Transverse colon (tissue), 4 donors: ENCODE measurements at regions not wholly inside any gene's neighbourhood (a gene's known extent, or its start where the extent isn't known, plus 50 kb on each side); places are given as distances from the start of the nearest gene placed in this dataset.
"Not testable (repeated sequence)": the region's sequence is repeated elsewhere in the genome, so short reads cannot be mapped to it uniquely, and the experiment has no call there.

Experiments used
- DNase-seq: peaks from one replicate; pipeline ENCODE4 v3.0.0-alpha.2; 2019
- H3K27ac ChIP-seq, 4 donors: fragments of 200-600 bp; sonication (generic); 2 replicates each; pipeline ENCODE4 v1.5.1; 2016 to 2018; ENCODE audit warnings: inconsistent platforms in 4 of 4
- H3K27me3 ChIP-seq: fragments of 200-600 bp; sonication (generic); 2 replicates; pipeline ENCODE4 v1.5.1; 2017; ENCODE audit warnings: inconsistent platforms
- H3K36me3 ChIP-seq, 4 donors: fragments of 200-600 bp; sonication (generic); 2 replicates each; pipeline ENCODE4 v1.5.1; 2017 to 2019; ENCODE audit warnings: inconsistent platforms in 4 of 4
- H3K4me1 ChIP-seq, 4 donors: fragments of 200-600 bp; sonication (generic); 2 replicates each; pipeline ENCODE4 v1.5.1; 2017 to 2020; ENCODE audit warnings: inconsistent platforms in 4 of 4
- H3K4me3 ChIP-seq, 4 donors: fragments of 200-600 bp; sonication (generic); 1 replicate in 1 of 4; 2 replicates in 3 of 4; pipeline versions ENCODE4 v1.5.1 to v1.6.1; 2017 to 2019; ENCODE audit warnings: inconsistent platforms in 4 of 4
- H3K9me3 ChIP-seq, 2 donors: fragments of 200-600 bp; sonication (generic); 2 replicates each; pipeline ENCODE4 v1.5.1; 2017 to 2019; ENCODE audit warnings: inconsistent platforms in 2 of 2
- CTCF ChIP-seq, 5 experiments: fragments of 200-600 bp in 3 of 5; fragments of 450-650 bp in 2 of 5; sonication (generic) in 3 of 5; IDR thresholded peaks; 1 replicate in 2 of 5; 2 replicates in 3 of 5; pipeline ENCODE4 v1.5.1; 2016 to 2017; ENCODE audit warnings: antibody characterized with exemption in 5 of 5, inconsistent platforms in 3 of 5, mild to moderate bottlenecking in 2 of 5, moderate library complexity in 1 of 5
- EP300 ChIP-seq: sonication (generic); formaldehyde crosslinking; IDR thresholded peaks from one replicate; pipeline ENCODE4 v1.6.1; 2017; ENCODE audit warnings: antibody characterized with exemption, low read depth
- POLR2A ChIP-seq: fragments of 450-650 bp; IDR thresholded peaks from one replicate; pipeline ENCODE4 v1.6.1; 2016; ENCODE audit warnings: antibody characterized with exemption, mild to moderate bottlenecking, moderate library complexity
- POLR2AphosphoS5 ChIP-seq, 3 donors: sonication (generic); formaldehyde crosslinking; IDR thresholded peaks; one replicate each; pipeline ENCODE4 v1.6.1; 2016; ENCODE audit warnings: antibody characterized with exemption in 3 of 3
- WGBS, 2 donors: methylation state at CpG; one replicate each; pipeline ENCODE4 v1.1.5; 2018; ENCODE audit warnings: low coverage in 1 of 2; 5-methylcytosine and 5-hydroxymethylcytosine counted together
- in situ Hi-C, 4 donors: fragments of 200-750 bp; cut with MboI; loops; one replicate each; pipeline versions ENCODE4 v1.15.0 to v1.15.1; 2017; ENCODE audit warnings: low sequenced_read_pairs in 3 of 4, low pct_ligation_motif_present in 1 of 4, low pct_unique_long_range_greater_than_20kb in 1 of 4
- intact Hi-C: fragments of 100-400 bp; cut with DNase I; formaldehyde crosslinking; loops from one replicate; pipeline ENCODE4 v1.15.1; 2023; ENCODE audit warnings: low total_unique reads

DNA sequence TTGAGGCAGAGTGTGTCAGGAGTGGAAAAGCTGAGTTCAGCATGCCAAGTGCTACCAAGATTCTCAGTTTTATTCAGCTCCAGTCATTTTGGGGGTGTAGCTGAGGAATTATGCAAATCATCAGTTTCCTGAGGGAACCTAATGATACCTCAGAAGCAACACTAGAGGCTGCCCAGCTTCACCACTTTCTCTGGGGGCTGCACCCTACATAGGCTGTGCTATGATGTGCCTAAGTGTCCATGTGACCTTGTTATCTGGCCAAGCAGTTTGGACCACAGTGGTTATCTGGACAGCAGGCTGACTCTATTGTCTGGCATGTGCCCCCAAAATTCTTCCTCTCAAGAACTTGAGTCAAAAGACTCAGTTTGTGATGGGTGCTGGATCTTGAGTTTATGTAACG is 374.6 kb upstream of the SYNCRIP start:
- no peak for DNase-seq
- no peaks in the 10 kb centered on the region for H3K4me1 ChIP-seq
- TF ChIP-seq EP300 (no peak), POLR2AphosphoS5 (IDR thresholded peaks at IDR 0.05) (no peak), CTCF (IDR thresholded peaks at IDR 0.05) (no peak), POLR2A (no peak)
- no peaks in the 10 kb centered on the region for H3K9me3 ChIP-seq
- H3K36me3 ChIP-seq: no peaks in the 10 kb centered on the region
- no peak overlapping the region for H3K4me3 ChIP-seq
- no peaks in the 10 kb centered on the region for H3K27me3 ChIP-seq
- intact Hi-C loops (no loop called here), in situ Hi-C loops (no loop called here)
- no peak overlapping the region for H3K27ac ChIP-seq
- 71 to 93% methylated on average over 1 of the region's 1 CpG for WGBS, 2 donors

- intact Hi-C loops (no loop called here), in situ Hi-C loops (no loop called here)
- no peak for TF ChIP-seq CTCF (IDR thresholded peaks at IDR 0.05)
- TF ChIP-seq POLR2AphosphoS5 (IDR thresholded peaks at IDR 0.05): no peak
- TF ChIP-seq EP300: no peak
- TF ChIP-seq POLR2A: no peak
- Histone ChIP-seq H3K4me3 (no peak overlapping the region), H3K4me1 (no peaks in the 10 kb centered on the region), H3K27me3 (no peaks in the 10 kb centered on the region), H3K9me3 (no peaks in the 10 kb centered on the region), H3K36me3 (no peaks in the 10 kb centered on the region), H3K27ac (no peak overlapping the region)
- 56 to 62% methylated on average over 2 to 3 of the region's 3 CpGs for WGBS, 2 donors
- no peak for DNase-seq
Measured at GRCh38 chr6:86016567-86016966, 373.9 kb upstream of the SYNCRIP start.

DNA sequence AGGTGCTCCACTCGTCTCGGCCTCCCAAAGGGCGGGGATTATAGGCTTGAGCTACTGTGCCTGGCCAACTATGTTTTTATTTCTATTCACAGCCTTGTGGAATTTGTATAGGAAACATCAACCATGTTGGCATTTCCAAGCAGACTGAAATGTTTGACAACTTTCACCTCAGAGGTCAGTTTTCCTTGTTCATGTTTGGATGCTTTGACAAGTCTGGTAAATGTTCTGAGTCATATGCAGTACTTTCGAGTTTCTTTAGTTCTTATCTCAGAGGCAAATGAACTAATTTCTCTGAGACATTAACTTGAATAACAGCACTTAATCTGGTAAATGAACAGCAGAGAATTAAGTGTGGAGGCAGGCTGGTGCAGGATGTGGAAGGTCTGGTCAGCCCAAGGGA is 373.4 kb upstream of the SYNCRIP start:
- no peak for DNase-seq
- no peaks in the 10 kb centered on the region for H3K4me1 ChIP-seq
- in situ Hi-C loops (no loop called here), intact Hi-C loops (no loop called here)
- no peaks in the 10 kb centered on the region for H3K27me3 ChIP-seq
- WGBS, 2 donors: 67 to 75% methylated on average over 4 of the region's 4 CpGs
- H3K4me3 ChIP-seq: no peak overlapping the region
- H3K27ac ChIP-seq: no peak overlapping the region
- TF ChIP-seq POLR2AphosphoS5 (IDR thresholded peaks at IDR 0.05): no peak
- no peak for TF ChIP-seq CTCF (IDR thresholded peaks at IDR 0.05)
- TF ChIP-seq EP300: no peak
- no peak for TF ChIP-seq POLR2A
- no peaks in the 10 kb centered on the region for H3K36me3 ChIP-seq
- no peaks in the 10 kb centered on the region for H3K9me3 ChIP-seq

GRCh38 chr6:86012991-86013390 is 370.3 kb upstream of the SYNCRIP start:
- 27 to 52% methylated on average over 1 of the region's 1 CpG for WGBS, 2 donors
- in situ Hi-C loops, H3K27me3 ChIP-seq: not testable (repeated sequence)

More at GRCh38 chr6:86012991-86013390, 370.3 kb upstream of the SYNCRIP start:
- H3K27ac ChIP-seq, intact Hi-C loops, H3K9me3 ChIP-seq, H3K4me3 ChIP-seq, H3K4me1 ChIP-seq, DNase-seq, H3K36me3 ChIP-seq: not testable (repeated sequence)
